Neuronal stem cell (in vitro differentiated cells): ENCODE measurements at regions not wholly inside any gene's neighbourhood (a gene's known extent, or its start where the extent isn't known, plus 50 kb on each side); places are given as distances from the start of the nearest gene placed in this dataset.

Source experiments
- DNase-seq: peaks from one replicate; pipeline ENCODE4 v3.0.0-alpha.2; 2013; ENCODE audit warnings: low spot score
- H2AFZ ChIP-seq: one replicate; pipeline ENCODE4 v1.6.1; 2013; ENCODE audit warnings: mild to moderate bottlenecking, low read length, inconsistent platforms
- H2AK5ac ChIP-seq: 2 replicates; pipeline ENCODE4 v1.6.1; 2013; ENCODE audit warnings: low read depth, mild to moderate bottlenecking, inconsistent platforms, low read length, moderate library complexity, mixed read lengths
- H2BK120ac ChIP-seq: 2 replicates; pipeline ENCODE4 v1.6.1; 2013; ENCODE audit warnings: low read depth, mild to moderate bottlenecking, inconsistent platforms, low read length, moderate library complexity, mixed read lengths
- H2BK12ac ChIP-seq: one replicate; pipeline ENCODE4 v1.6.1; 2013; ENCODE audit warnings: low read length, inconsistent platforms
- H2BK15ac ChIP-seq: 2 replicates; pipeline ENCODE4 v1.6.1; 2013; ENCODE audit warnings: mild to moderate bottlenecking, low read length, inconsistent platforms, mixed read lengths
- H2BK5ac ChIP-seq: one replicate; pipeline ENCODE4 v1.6.1; 2013; ENCODE audit warnings: inconsistent platforms, mild to moderate bottlenecking, low read length, moderate library complexity
- H3K14ac ChIP-seq: one replicate; pipeline ENCODE4 v1.6.1; 2013; ENCODE audit warnings: low read length, inconsistent platforms
- H3K18ac ChIP-seq: 2 replicates; pipeline ENCODE4 v1.6.1; 2013; ENCODE audit warnings: low read length, inconsistent platforms
- H3K23ac ChIP-seq: 2 replicates; pipeline ENCODE4 v1.6.1; 2013; ENCODE audit warnings: low read depth, mild to moderate bottlenecking, mixed read lengths, low read length, inconsistent platforms; ENCODE audit not compliant: poor library complexity
- H3K27ac ChIP-seq: replicated peaks from 3 replicates; pipeline ENCODE4 v1.5.1; 2013; ENCODE audit warnings: low read length, inconsistent platforms
- H3K27me3 ChIP-seq, 3 experiments: 2 replicates each; pipeline ENCODE4 v1.6.1; 2013; ENCODE audit warnings: low read length in 3 of 3, mild to moderate bottlenecking in 2 of 3, inconsistent platforms in 1 of 3, low read depth in 1 of 3, mixed read lengths in 1 of 3, moderate library complexity in 1 of 3; ENCODE audit not compliant: control insufficient read depth in 3 of 3, insufficient read depth in 3 of 3
- H3K36me3 ChIP-seq, 2 donors: replicated peaks in 1 of 2; 2 replicates each; pipeline ENCODE4 v1.6.1; 2013; ENCODE audit warnings: low read length in 2 of 2; ENCODE audit not compliant: control insufficient read depth in 2 of 2, insufficient read depth in 2 of 2
- H3K4ac ChIP-seq: 2 replicates; pipeline ENCODE4 v1.6.1; 2013; ENCODE audit warnings: inconsistent platforms, mild to moderate bottlenecking, low read length, moderate library complexity
- H3K4me1 ChIP-seq, 2 donors: 1 replicate in 1 of 2; 2 replicates in 1 of 2; pipeline ENCODE4 v1.6.1; 2013; ENCODE audit warnings: low read length in 2 of 2, low read depth in 1 of 2; ENCODE audit not compliant: control insufficient read depth in 2 of 2, insufficient read depth in 1 of 2
- H3K4me2 ChIP-seq: one replicate; pipeline ENCODE4 v1.6.1; 2013; ENCODE audit warnings: mild to moderate bottlenecking, low read length, inconsistent platforms; ENCODE audit not compliant: insufficient read depth, poor library complexity, severe bottlenecking
- H3K4me3 ChIP-seq, 2 donors: 2 replicates each; pipeline ENCODE4 v1.5.1; 2013; ENCODE audit warnings: low read length in 2 of 2, mild to moderate bottlenecking in 2 of 2, inconsistent platforms in 1 of 2, moderate library complexity in 1 of 2
- H3K79me1 ChIP-seq: one replicate; pipeline ENCODE4 v1.6.1; 2013; ENCODE audit warnings: low read depth, mild to moderate bottlenecking, inconsistent platforms, low read length, moderate library complexity
- H3K9ac ChIP-seq: one replicate; pipeline ENCODE4 v1.6.1; 2013; ENCODE audit warnings: mild to moderate bottlenecking, low read depth, low read length, inconsistent platforms; ENCODE audit not compliant: poor library complexity
- H3K9me3 ChIP-seq, 2 donors: replicated peaks in 1 of 2; 2 replicates each; pipeline versions ENCODE3 to v1.6.1; 2013; ENCODE audit warnings: low read length in 2 of 2, mild to moderate bottlenecking in 2 of 2, inconsistent platforms in 1 of 2, low read depth in 1 of 2, mixed read lengths in 1 of 2, moderate library complexity in 1 of 2; ENCODE audit not compliant: control insufficient read depth in 2 of 2, insufficient read depth in 1 of 2
- H4K8ac ChIP-seq: one replicate; pipeline ENCODE4 v1.6.1; 2013; ENCODE audit warnings: low read depth, mild to moderate bottlenecking, inconsistent platforms, low read length, moderate library complexity
- H4K91ac ChIP-seq: one replicate; pipeline ENCODE4 v1.6.1; 2013; ENCODE audit warnings: low read length, low read depth, mild to moderate bottlenecking, inconsistent platforms; ENCODE audit not compliant: poor library complexity
- WGBS, 2 donors: extraction: QIAGEN DNeasy Blood & Tissue Kit; methylation state at CpG; one replicate each; pipeline ENCODE4 v1.1.7; 2013; ENCODE audit warnings: missing lambda C conversion rate in 2 of 2, mixed read lengths in 1 of 2; ENCODE audit not compliant: insufficient read length in 2 of 2, insufficient replicate concordance in 1 of 2; ENCODE audit errors: extremely low coverage in 2 of 2; 5-methylcytosine and 5-hydroxymethylcytosine counted together

DNA sequence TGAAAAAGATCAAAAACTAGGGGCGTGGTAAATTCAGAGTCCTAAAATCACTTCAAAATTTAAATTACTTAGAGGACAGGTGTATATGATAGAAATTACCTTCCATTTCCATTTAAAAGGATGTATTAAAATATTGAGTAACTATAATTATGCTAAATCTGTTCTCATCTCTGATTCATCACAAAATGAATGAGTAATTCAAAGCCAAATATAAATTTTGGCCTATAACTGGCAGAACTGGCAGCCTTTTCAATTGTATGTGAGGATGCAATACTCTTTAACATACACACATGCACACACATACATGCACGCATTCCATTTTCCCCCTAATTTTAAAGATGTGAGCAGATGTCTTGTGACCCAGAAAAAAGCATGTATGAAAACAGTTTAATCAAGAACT is 194.6 kb downstream of the EPM2A start:
- Histone ChIP-seq H3K23ac (no peak overlapping the region), H2AK5ac (no peak overlapping the region), H3K9me3 (no peaks in the 10 kb centered on the region), H4K8ac (no peak overlapping the region), H3K14ac (no peak overlapping the region), H4K91ac (no peak overlapping the region), H3K36me3 (no peaks in the 10 kb centered on the region), H2BK5ac (no peak overlapping the region), H3K79me1 (no peaks in the 10 kb centered on the region), H3K18ac (no peak overlapping the region), H2BK15ac (no peak overlapping the region), H3K27ac (no peak overlapping the region), H3K4me2 (no peak overlapping the region), H2BK120ac (no peak overlapping the region), H3K9ac (no peak overlapping the region), H2AFZ (no peak overlapping the region), H3K27me3 (no peaks in the 10 kb centered on the region), H3K4me1 (no peaks in the 10 kb centered on the region), H3K4me3 (no peak overlapping the region), H3K4ac (no peak overlapping the region), H2BK12ac (no peak overlapping the region)
- no peak for DNase-seq
- WGBS, 2 donors, result no CpG with 5 or more reads among the region's 2 CpGs

DNA sequence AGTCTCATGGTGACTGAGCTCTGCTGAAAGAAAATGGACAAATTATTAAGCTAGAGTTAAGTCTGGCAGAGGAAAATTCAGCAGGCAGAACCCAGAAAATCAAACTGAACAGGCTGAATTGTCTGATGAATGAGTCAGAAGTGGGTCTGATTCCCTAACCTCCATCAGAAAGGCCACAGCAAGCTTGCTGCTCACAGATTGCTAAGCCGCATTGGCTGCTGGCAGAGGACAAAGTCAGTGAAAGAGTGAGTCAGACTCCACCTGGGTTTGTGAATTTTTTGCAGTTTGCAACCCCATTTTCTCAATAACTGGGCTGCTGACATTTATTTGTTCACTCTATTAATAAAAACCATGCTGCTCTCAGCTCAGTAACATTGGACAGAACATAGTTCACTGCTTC is 191.3 kb downstream of the EPM2A start:
- H3K4ac ChIP-seq, result no peak overlapping the region
- H3K14ac ChIP-seq, result no peak overlapping the region
- DNase-seq, result no peak
- H3K27ac ChIP-seq, result no peak overlapping the region
- no peak overlapping the region for H3K23ac ChIP-seq
- H2BK5ac ChIP-seq, result no peak overlapping the region
- H3K18ac ChIP-seq, result no peak overlapping the region
- no peaks in the 10 kb centered on the region for H3K79me1 ChIP-seq
- H2BK120ac ChIP-seq, result no peak overlapping the region
- no peaks in the 10 kb centered on the region for H3K36me3 ChIP-seq
- H2AFZ ChIP-seq, result no peak overlapping the region
- no peak overlapping the region for H2BK15ac ChIP-seq
- no peak overlapping the region for H4K91ac ChIP-seq
- H3K27me3 ChIP-seq, result no peaks in the 10 kb centered on the region
- no peak overlapping the region for H2BK12ac ChIP-seq
- H2AK5ac ChIP-seq, result no peak overlapping the region
- no peak overlapping the region for H3K9ac ChIP-seq
- no CpG with 5 or more reads among the region's 1 CpG for WGBS, 2 donors
- H3K4me3 ChIP-seq, result no peak overlapping the region
- no peak overlapping the region for H4K8ac ChIP-seq
- H3K9me3 ChIP-seq, result no peaks in the 10 kb centered on the region
- no peaks in the 10 kb centered on the region for H3K4me1 ChIP-seq
- no peak overlapping the region for H3K4me2 ChIP-seq

DNA sequence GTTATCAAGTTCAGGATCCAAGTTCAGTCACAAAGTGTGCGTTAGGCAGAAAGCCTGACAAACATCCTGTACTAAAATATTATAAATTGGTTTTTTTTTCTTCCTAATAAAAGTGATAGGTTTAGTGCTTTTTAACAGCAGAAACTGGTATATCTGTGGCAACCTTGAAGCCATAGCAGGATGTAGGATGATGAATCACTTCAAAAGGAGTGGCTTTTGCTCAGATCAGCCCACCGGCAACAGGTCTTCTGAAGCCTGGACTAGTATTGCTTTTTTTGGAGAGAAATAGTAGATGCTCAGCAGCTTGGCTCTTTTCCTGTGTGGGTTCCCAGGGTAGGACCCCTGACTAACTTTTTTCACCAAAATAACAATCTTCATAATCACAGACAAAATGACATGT is 190.8 kb downstream of the EPM2A start:
- DNase-seq, result no peak
- WGBS, 2 donors, result no CpG with 5 or more reads among the region's 2 CpGs
- no peaks in the 10 kb centered on the region for H3K79me1 ChIP-seq
- no peak overlapping the region for H4K91ac ChIP-seq
- H2AK5ac ChIP-seq, result no peak overlapping the region
- H3K18ac ChIP-seq, result no peak overlapping the region
- H3K4ac ChIP-seq, result no peak overlapping the region
- no peak overlapping the region for H3K4me2 ChIP-seq
- no peaks in the 10 kb centered on the region for H3K36me3 ChIP-seq
- no peak overlapping the region for H2BK5ac ChIP-seq
- H2BK120ac ChIP-seq, result no peak overlapping the region
- no peak overlapping the region for H3K9ac ChIP-seq
- H3K4me3 ChIP-seq, result no peak overlapping the region
- no peak overlapping the region for H2AFZ ChIP-seq
- no peaks in the 10 kb centered on the region for H3K27me3 ChIP-seq
- no peak overlapping the region for H2BK12ac ChIP-seq
- H2BK15ac ChIP-seq, result no peak overlapping the region
- H3K27ac ChIP-seq, result no peak overlapping the region
- H3K23ac ChIP-seq, result no peak overlapping the region
- no peak overlapping the region for H3K14ac ChIP-seq
- H3K9me3 ChIP-seq, result no peaks in the 10 kb centered on the region
- H3K4me1 ChIP-seq, result no peaks in the 10 kb centered on the region
- H4K8ac ChIP-seq, result no peak overlapping the region

GRCh38 chr6:145546265-145546664 is 189.1 kb downstream of the EPM2A start:
- Histone ChIP-seq H3K4me3 (no peak overlapping the region), H4K8ac (no peak overlapping the region), H3K23ac (no peak overlapping the region), H3K27ac (no peak overlapping the region), H3K4me1 (no peaks in the 10 kb centered on the region), H3K4ac (no peak overlapping the region), H3K9me3 (no peaks in the 10 kb centered on the region), H3K36me3 (no peaks in the 10 kb centered on the region), H3K27me3 (no peaks in the 10 kb centered on the region), H3K14ac (no peak overlapping the region), H3K18ac (no peak overlapping the region), H2BK5ac (no peak overlapping the region), H2AFZ (no peak overlapping the region), H2AK5ac (no peak overlapping the region), H2BK15ac (no peak overlapping the region), H2BK120ac (no peak overlapping the region), H3K9ac (no peak overlapping the region), H3K79me1 (no peaks in the 10 kb centered on the region), H2BK12ac (no peak overlapping the region), H4K91ac (no peak overlapping the region), H3K4me2 (no peak overlapping the region)
- no peak for DNase-seq
